ENCODE measurements at regions not wholly inside any gene's neighbourhood (a gene's known extent, or its start where the extent isn't known, plus 50 kb on each side); places are given as distances from the start of the nearest gene placed in this dataset.

DNA sequence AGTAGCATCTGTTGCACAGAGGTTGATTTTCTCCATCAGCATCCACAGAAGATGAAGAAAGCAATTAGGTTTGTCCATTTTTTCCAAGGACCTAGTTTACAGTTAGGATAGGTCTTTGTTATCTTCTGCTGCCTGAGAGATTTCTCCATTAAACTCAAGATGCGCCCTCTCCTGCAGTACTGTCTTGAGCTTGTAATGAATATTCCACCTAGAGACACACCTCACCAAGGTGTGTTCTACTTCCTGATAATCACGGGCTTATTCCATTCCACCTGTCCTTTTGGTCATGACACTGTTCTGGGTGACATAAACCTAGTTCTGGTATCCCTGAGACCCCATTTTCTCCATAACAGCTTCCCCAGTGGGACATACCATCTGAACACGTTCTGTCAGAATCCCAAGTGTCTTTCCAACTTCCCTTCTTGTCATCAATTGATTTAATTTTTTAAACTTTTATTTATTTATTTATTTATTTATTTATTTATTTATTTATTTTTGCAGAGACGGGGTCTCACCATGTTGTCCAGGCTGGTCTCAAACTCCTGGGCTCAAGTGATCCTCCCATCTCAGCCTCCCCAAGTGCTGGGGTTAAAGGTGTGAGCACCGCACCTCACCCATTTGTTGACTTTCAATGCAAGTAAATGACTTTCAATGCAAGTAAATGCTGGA is 75.6 kb upstream of the HS3ST5 start:
- no peak for DNase-seq (ENCODE audit: insufficient read length, low spot score)
- FAIRE-seq = no peak

DNA sequence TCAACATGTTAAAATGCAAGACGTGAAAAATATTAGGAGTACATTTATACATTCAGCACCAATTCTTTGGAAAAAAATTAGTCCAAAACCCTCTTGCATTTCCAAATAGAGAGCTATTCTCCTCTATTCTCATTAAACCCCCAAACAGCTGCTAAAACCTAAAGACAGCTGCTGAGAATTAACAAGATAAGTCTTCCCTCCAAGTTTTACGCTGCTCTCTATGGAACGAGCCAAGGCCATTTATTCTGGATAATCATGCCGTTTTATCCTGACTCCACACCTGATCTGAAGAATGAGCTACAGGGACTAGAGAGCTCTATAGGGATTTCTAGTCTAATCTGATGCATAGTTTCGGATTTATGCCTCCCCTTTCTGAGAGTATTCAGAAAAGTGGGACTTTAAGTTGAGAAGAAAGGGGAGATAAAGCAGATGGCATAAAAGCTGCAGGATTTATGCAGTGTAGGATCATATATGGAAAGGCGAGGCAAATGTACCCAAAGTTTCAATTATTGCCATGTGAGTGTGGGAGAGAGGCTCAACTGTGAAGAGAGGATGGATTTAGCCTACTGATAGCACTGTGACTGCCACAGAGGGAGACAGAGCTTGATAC is 64.7 kb upstream of the HS3ST5 start:
- FAIRE-seq (no peak), DNase-seq (ENCODE audit: insufficient read length, low spot score) (no peak)

DNA sequence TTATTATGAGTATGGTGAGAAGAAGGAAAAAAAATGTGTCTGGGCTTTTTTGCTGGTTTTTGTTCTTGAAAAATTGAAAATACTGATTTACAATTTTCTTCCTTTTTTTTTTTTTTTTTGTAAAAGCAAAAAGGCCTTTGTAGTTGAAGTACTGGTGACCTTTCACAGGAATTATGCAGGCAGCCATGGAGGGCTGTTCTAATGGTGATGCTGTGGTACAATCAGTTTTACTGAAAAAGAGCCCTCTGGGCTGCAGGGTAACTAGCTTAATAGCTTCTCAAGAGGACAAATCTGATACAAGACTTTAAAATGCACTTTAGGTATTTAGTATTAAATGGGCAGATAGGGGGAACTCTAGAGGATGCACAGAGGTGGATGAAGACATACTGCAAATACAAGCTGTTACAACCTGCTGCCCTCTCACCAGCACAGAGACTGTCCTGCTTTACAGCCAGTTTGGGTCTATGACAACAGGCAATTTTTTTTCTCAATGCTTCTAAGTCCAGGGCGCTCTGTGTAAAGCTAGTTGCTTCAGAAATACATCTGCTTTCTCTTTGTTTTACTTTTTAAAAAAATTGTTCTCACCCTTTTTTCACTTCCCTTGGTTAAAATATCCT is 61.6 kb upstream of the HS3ST5 start:
- no peak for FAIRE-seq
- DNase-seq (ENCODE audit: insufficient read length, low spot score) = no peak

DNA sequence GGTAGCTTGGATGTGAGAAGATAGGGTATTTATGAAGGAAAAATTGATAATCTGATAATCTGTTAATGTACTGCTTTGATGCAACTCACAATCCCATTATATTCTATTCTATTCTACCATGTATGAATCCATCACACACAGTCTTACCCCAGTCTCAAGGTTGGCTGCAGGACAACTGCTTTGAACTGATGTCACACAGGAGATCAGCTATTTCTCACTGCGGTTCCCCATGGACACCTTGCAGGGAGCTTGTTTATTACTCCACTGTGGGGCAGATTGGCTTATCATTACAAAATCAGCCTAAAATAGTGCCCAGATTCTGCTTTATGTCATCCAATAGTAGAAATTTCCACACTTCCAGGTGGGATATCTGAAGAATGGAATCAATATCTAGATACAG is 61.0 kb upstream of the HS3ST5 start:
- FAIRE-seq = no peak
- DNase-seq (ENCODE audit: insufficient read length, low spot score) = no peak

DNA sequence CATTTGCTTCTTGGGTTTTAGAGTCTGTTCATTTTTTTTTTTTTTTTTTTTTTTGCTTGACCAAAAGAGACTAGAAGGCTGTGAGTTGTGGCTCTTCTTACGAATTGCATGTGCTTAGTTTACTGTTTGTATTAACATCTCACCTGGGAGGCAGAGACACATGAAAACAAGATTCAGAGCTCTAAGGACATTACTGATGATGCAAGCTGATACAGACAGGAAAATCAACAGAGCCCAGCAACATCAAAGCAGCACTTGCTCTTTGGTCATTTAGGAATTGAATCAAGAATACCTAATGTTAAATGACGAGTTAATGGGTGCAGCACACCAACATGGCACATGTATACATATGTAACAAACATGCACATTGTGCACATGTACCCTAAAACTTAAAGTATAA is 55.7 kb upstream of the HS3ST5 start:
- FAIRE-seq (no peak), DNase-seq (ENCODE audit: insufficient read length, low spot score) (no peak)

Measured in HTR-8/SVneo (cell line).